ENCODE measurements at regions not wholly inside any gene's neighbourhood (a gene's known extent, or its start where the extent isn't known, plus 50 kb on each side); places are given as distances from the start of the nearest gene placed in this dataset.

DNA sequence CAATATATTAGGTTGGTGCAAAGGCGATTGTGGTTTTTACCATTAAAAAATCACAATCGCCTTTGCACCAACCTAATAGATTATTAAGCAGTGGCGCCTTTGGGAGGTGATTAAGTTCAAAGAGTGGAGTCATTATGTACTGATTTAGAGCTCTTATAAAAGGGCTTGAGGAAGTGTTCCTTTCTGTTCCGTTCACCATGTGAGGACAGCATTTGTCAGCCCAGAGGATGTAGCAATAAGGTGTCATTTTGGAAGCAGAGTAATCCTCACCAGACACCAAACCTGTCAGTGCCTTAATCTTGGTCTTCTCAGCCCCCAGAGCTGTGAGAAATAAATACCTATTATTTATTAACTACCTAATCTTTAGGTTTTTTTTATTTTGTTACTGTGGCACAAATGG, 542.1 kb upstream of the MAN1A1 start:
- H3K27ac ChIP-seq = no peak overlapping the region
- no peak for DNase-seq (ENCODE audit: low spot score)
- CTCF ChIA-PET = interaction anchor here (0.6 kb wide), 1 partner anchor 186 kb away, joined by 3 read pairs; no protein-coding TSS in a partner anchor
- POLR2A ChIA-PET (ENCODE audit: low non-redundant PET) = no interaction called here
- TF ChIP-seq, protein P1, sequence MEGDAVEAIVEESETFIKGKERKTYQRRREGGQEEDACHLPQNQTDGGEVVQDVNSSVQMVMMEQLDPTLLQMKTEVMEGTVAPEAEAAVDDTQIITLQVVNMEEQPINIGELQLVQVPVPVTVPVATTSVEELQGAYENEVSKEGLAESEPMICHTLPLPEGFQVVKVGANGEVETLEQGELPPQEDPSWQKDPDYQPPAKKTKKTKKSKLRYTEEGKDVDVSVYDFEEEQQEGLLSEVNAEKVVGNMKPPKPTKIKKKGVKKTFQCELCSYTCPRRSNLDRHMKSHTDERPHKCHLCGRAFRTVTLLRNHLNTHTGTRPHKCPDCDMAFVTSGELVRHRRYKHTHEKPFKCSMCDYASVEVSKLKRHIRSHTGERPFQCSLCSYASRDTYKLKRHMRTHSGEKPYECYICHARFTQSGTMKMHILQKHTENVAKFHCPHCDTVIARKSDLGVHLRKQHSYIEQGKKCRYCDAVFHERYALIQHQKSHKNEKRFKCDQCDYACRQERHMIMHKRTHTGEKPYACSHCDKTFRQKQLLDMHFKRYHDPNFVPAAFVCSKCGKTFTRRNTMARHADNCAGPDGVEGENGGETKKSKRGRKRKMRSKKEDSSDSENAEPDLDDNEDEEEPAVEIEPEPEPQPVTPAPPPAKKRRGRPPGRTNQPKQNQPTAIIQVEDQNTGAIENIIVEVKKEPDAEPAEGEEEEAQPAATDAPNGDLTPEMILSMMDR (conservative IDR thresholded peaks at IDR 0.05; ENCODE audit: low read depth) = no peak

DNA sequence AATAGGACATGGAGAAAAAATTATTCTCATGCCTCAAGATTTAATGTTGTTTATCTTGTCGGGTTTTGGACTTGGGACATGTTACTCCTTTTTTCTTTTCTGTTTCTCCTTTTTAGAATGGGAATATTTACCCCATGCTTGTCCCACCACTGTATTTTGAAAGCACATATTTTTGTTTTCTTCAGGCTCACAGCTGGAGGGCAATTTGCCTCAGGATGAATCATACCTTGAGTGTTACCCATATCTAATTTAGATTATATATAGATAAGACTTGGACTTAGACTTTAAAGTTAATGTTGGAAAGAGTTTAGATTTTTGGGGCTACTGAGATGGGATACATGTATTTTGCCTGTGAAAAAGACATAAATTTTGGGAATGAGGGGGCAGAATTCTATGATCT, 541.6 kb upstream of the MAN1A1 start:
- ChIA-PET POLR2A (ENCODE audit: low non-redundant PET) (no interaction called here), CTCF (interaction anchor here (0.6 kb wide), 1 partner anchor 186 kb away, joined by 3 read pairs; no protein-coding TSS in a partner anchor)
- no peak for DNase-seq (ENCODE audit: low spot score)
- no peak overlapping the region for H3K27ac ChIP-seq
- TF ChIP-seq, protein P1 (conservative IDR thresholded peaks at IDR 0.05; ENCODE audit: low read depth) = no peak

DNA sequence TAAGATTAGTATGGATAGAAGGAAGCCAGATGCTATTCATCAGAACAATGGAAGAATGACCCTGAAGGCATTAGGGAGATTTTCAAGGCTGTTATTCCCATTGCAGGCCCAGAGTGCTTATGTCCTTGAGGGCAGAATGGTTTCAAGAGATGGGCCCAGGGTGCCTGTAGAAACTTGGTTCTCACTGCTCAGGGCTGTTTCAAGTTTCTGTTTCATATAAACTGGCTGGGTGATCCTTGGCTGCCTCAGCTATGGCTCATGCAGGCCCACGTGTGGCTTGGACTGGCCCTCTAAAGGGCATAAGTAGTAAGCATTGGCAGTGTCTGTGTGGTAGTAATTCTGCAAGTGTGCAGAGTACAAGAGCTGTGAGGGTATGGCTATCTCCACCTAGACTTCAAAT, 540.9 kb upstream of the MAN1A1 start:
- POLR2A ChIA-PET (ENCODE audit: low non-redundant PET) = no interaction called here
- DNase-seq (ENCODE audit: low spot score) = no peak
- no peak overlapping the region for H3K27ac ChIP-seq
- CTCF ChIA-PET = interaction anchor here (0.6 kb wide), 1 partner anchor 326 kb away, joined by 4 read pairs; no protein-coding TSS in a partner anchor
- TF ChIP-seq, protein P1 (conservative IDR thresholded peaks at IDR 0.05; ENCODE audit: low read depth) = no peak

DNA sequence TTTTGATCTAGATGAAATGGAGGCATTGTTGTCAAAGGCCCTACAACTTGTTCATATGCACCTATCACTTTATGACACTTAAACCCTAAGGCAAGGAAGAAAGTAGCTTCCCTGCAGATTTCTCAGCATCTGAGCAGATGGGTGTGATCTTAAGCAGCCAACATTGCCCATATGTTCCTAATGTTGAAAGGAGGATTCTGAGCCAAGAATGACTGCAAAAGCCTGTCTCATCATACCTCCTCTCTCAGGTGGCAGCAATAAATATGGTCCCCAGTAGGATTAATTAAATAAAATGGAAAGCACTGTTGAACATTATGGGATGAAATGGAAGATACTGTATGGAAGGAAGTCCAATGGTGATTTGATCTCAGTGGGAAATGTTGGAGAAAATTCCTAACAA, 538.1 kb upstream of the MAN1A1 start:
- TF ChIP-seq, protein P1 (conservative IDR thresholded peaks at IDR 0.05; ENCODE audit: low read depth) = no peak
- no peak overlapping the region for H3K27ac ChIP-seq
- DNase-seq (ENCODE audit: low spot score) = no peak
- POLR2A ChIA-PET (ENCODE audit: low non-redundant PET) = no interaction called here
- CTCF ChIA-PET = no interaction called here

DNA sequence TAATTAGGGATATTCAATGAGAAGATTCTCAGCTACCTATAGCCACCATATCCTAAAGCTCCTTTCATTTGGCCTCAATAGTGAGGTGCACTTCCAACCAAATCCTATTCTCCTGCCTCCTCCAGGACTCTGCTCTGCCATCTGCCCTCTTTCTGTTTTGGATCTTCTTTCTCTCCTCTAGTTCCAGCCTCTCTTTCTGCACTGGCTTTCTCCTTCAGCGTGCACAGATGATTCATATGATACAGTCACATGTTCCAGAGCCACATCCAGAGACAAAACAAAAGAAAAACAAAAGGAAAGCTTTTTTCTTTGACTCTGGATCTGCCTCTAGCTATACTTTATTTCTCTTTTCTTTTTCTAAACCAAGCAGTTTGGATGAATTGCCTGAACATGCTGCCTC, 531.9 kb upstream of the MAN1A1 start:
- CTCF ChIA-PET = no interaction called here
- TF ChIP-seq, protein P1 (conservative IDR thresholded peaks at IDR 0.05; ENCODE audit: low read depth) = no peak
- peak; percentile 7 for DNase-seq (ENCODE audit: low spot score)
- H3K27ac ChIP-seq = no peak overlapping the region
- POLR2A ChIA-PET (ENCODE audit: low non-redundant PET) = no interaction called here

DNA sequence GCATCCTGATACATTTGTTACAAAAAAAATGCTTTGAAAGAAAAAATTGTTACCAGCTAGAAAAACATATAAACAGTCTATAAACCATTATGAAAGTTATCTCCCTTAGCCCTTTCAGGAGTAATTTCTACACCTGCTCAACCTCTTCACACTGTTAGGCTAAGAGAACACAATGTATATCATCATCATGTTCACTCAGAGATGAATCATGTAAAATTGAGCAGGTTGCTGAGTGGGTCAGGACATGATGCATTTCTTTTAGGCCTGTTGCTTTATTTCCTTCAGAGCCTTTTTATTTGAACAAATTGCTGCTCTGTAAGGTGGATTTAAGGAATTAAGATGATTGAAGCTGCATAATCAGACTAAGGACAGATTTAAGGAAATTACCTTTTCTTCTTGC, 531.3 kb upstream of the MAN1A1 start:
- no peak for DNase-seq (ENCODE audit: low spot score)
- ChIA-PET CTCF (no interaction called here), POLR2A (ENCODE audit: low non-redundant PET) (no interaction called here)
- TF ChIP-seq, protein P1 (conservative IDR thresholded peaks at IDR 0.05; ENCODE audit: low read depth) = no peak
- H3K27ac ChIP-seq = no peak overlapping the region

DNA sequence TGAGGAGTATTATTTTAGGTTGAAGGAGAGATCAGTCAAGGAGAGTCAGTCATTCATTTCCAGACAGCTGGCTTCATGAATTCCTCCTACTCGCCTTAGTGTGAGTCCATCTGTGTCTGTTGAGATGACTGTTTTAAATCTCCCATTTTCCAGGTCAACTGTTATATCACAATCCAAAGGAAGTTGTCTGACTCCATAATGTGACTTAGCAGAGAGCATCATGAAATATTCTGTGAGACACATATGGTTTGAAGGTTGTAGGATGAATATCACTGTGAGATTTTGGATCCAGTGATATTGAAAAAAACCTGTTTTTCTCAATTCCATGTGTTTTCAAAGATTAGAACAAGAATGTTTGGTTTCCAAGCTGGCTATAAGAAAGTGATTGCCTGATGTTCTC, 530.2 kb upstream of the MAN1A1 start:
- CTCF ChIA-PET = no interaction called here
- POLR2A ChIA-PET (ENCODE audit: low non-redundant PET) = no interaction called here
- no peak overlapping the region for H3K27ac ChIP-seq
- TF ChIP-seq, protein P1 (conservative IDR thresholded peaks at IDR 0.05; ENCODE audit: low read depth) = no peak
- DNase-seq (ENCODE audit: low spot score) = no peak
